Transverse colon (tissue), 4 donors: ENCODE measurements at regions not wholly inside any gene's neighbourhood (a gene's known extent, or its start where the extent isn't known, plus 50 kb on each side); places are given as distances from the start of the nearest gene placed in this dataset.

Source experiments
- DNase-seq: peaks from one replicate; pipeline ENCODE4 v3.0.0-alpha.2; 2019
- H3K27ac ChIP-seq, 4 donors: fragments of 200-600 bp; sonication (generic); 2 replicates each; pipeline ENCODE4 v1.5.1; 2016 to 2018; ENCODE audit warnings: inconsistent platforms in 4 of 4
- H3K27me3 ChIP-seq: fragments of 200-600 bp; sonication (generic); 2 replicates; pipeline ENCODE4 v1.5.1; 2017; ENCODE audit warnings: inconsistent platforms
- H3K36me3 ChIP-seq, 4 donors: fragments of 200-600 bp; sonication (generic); 2 replicates each; pipeline ENCODE4 v1.5.1; 2017 to 2019; ENCODE audit warnings: inconsistent platforms in 4 of 4
- H3K4me1 ChIP-seq, 4 donors: fragments of 200-600 bp; sonication (generic); 2 replicates each; pipeline ENCODE4 v1.5.1; 2017 to 2020; ENCODE audit warnings: inconsistent platforms in 4 of 4
- H3K4me3 ChIP-seq, 4 donors: fragments of 200-600 bp; sonication (generic); 1 replicate in 1 of 4; 2 replicates in 3 of 4; pipeline versions ENCODE4 v1.5.1 to v1.6.1; 2017 to 2019; ENCODE audit warnings: inconsistent platforms in 4 of 4
- H3K9me3 ChIP-seq, 2 donors: fragments of 200-600 bp; sonication (generic); 2 replicates each; pipeline ENCODE4 v1.5.1; 2017 to 2019; ENCODE audit warnings: inconsistent platforms in 2 of 2
- EP300 ChIP-seq: sonication (generic); formaldehyde crosslinking; IDR thresholded peaks from one replicate; pipeline ENCODE4 v1.6.1; 2017; ENCODE audit warnings: antibody characterized with exemption, low read depth
- POLR2A ChIP-seq: fragments of 450-650 bp; IDR thresholded peaks from one replicate; pipeline ENCODE4 v1.6.1; 2016; ENCODE audit warnings: antibody characterized with exemption, mild to moderate bottlenecking, moderate library complexity
- POLR2AphosphoS5 ChIP-seq, 3 donors: sonication (generic); formaldehyde crosslinking; IDR thresholded peaks; one replicate each; pipeline ENCODE4 v1.6.1; 2016; ENCODE audit warnings: antibody characterized with exemption in 3 of 3
- WGBS, 2 donors: methylation state at CpG; one replicate each; pipeline ENCODE4 v1.1.5; 2018; ENCODE audit warnings: low coverage in 1 of 2; 5-methylcytosine and 5-hydroxymethylcytosine counted together
- in situ Hi-C, 4 donors: fragments of 200-750 bp; cut with MboI; loops; one replicate each; pipeline versions ENCODE4 v1.15.0 to v1.15.1; 2017; ENCODE audit warnings: low sequenced_read_pairs in 3 of 4, low pct_ligation_motif_present in 1 of 4, low pct_unique_long_range_greater_than_20kb in 1 of 4
- intact Hi-C: fragments of 100-400 bp; cut with DNase I; formaldehyde crosslinking; loops from one replicate; pipeline ENCODE4 v1.15.1; 2023; ENCODE audit warnings: low total_unique reads
- TF ChIP-seq, protein P1 (sequence below), 5 experiments: fragments of 200-600 bp in 3 of 5; fragments of 450-650 bp in 2 of 5; sonication (generic) in 3 of 5; IDR thresholded peaks; 1 replicate in 2 of 5; 2 replicates in 3 of 5; pipeline ENCODE4 v1.5.1; 2016 to 2017; ENCODE audit warnings: antibody characterized with exemption in 5 of 5, inconsistent platforms in 3 of 5, mild to moderate bottlenecking in 2 of 5, moderate library complexity in 1 of 5

GRCh38 chr2:226551522-226552250 lies 247.9 kb downstream of the IRS1 start:
- intact Hi-C loops: no loop called here
- H3K4me3 ChIP-seq: no peak overlapping the region
- no peaks in the 10 kb centered on the region for H3K9me3 ChIP-seq
- DNase-seq: no peak
- H3K36me3 ChIP-seq: no peaks in the 10 kb centered on the region
- H3K4me1 ChIP-seq: peaks cover 0 to 24% (median 2%) of the 10 kb centered on the region in 4 donors
- WGBS, 2 donors: 64 to 70% methylated on average over 3 of the region's 3 CpGs
- no peak for TF ChIP-seq POLR2AphosphoS5 (IDR thresholded peaks at IDR 0.05)
- TF ChIP-seq, protein P1, sequence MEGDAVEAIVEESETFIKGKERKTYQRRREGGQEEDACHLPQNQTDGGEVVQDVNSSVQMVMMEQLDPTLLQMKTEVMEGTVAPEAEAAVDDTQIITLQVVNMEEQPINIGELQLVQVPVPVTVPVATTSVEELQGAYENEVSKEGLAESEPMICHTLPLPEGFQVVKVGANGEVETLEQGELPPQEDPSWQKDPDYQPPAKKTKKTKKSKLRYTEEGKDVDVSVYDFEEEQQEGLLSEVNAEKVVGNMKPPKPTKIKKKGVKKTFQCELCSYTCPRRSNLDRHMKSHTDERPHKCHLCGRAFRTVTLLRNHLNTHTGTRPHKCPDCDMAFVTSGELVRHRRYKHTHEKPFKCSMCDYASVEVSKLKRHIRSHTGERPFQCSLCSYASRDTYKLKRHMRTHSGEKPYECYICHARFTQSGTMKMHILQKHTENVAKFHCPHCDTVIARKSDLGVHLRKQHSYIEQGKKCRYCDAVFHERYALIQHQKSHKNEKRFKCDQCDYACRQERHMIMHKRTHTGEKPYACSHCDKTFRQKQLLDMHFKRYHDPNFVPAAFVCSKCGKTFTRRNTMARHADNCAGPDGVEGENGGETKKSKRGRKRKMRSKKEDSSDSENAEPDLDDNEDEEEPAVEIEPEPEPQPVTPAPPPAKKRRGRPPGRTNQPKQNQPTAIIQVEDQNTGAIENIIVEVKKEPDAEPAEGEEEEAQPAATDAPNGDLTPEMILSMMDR (IDR thresholded peaks at IDR 0.05): no peak
- no peak for TF ChIP-seq EP300
- no peak for TF ChIP-seq POLR2A
- in situ Hi-C loops: no loop called here
- H3K27ac ChIP-seq: no peak overlapping the region
- H3K27me3 ChIP-seq: no peaks in the 10 kb centered on the region

DNA sequence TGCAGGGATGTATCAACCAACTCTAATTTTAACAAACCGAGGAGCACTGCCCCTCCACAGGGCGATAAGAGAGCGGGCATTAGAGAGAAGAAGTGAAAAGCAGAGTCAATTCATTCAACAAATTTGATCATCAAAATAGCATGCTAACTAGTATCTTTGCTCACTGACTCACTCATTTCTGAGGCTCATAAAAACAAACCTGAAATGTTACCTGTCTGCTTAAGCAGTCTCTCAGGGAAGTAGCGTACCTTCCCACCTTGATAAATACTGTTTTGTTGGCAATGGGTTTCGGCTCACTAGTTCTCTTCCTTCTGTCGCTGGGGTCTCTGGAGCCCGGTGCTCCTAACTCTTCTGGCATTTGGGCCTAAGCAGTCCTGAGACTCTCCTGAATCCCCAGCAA lies 248.8 kb downstream of the IRS1 start:
- DNase-seq: no peak
- no peak for TF ChIP-seq POLR2AphosphoS5 (IDR thresholded peaks at IDR 0.05)
- TF ChIP-seq, protein P1 (IDR thresholded peaks at IDR 0.05): no peak
- TF ChIP-seq POLR2A: no peak
- no peak for TF ChIP-seq EP300
- Histone ChIP-seq H3K4me1 (peaks cover 0 to 24% (median 2%) of the 10 kb centered on the region in 4 donors), H3K4me3 (no peak overlapping the region), H3K9me3 (no peaks in the 10 kb centered on the region), H3K36me3 (no peaks in the 10 kb centered on the region), H3K27ac (no peak overlapping the region), H3K27me3 (no peaks in the 10 kb centered on the region)
- WGBS, 2 donors: 88 to 97% methylated on average over 5 to 7 of the region's 7 CpGs
- in situ Hi-C loops (no loop called here), intact Hi-C loops (no loop called here)

GRCh38 chr2:226548732-226549131 lies 250.9 kb downstream of the IRS1 start:
- TF ChIP-seq, protein P1 (IDR thresholded peaks at IDR 0.05): no peak
- TF ChIP-seq POLR2AphosphoS5 (IDR thresholded peaks at IDR 0.05) (no peak), EP300 (no peak), POLR2A (no peak)
- WGBS, 2 donors: 20 to 55% methylated on average over 1 to 2 of the region's 2 CpGs
- Histone ChIP-seq H3K27ac (no peak overlapping the region), H3K4me3 (no peak overlapping the region), H3K27me3 (no peaks in the 10 kb centered on the region), H3K4me1 (peaks cover 0 to 19% (median 2%) of the 10 kb centered on the region in 4 donors), H3K9me3 (no peaks in the 10 kb centered on the region), H3K36me3 (no peaks in the 10 kb centered on the region)
- in situ Hi-C loops: no loop called here
- DNase-seq: no peak
- intact Hi-C loops: no loop called here

DNA sequence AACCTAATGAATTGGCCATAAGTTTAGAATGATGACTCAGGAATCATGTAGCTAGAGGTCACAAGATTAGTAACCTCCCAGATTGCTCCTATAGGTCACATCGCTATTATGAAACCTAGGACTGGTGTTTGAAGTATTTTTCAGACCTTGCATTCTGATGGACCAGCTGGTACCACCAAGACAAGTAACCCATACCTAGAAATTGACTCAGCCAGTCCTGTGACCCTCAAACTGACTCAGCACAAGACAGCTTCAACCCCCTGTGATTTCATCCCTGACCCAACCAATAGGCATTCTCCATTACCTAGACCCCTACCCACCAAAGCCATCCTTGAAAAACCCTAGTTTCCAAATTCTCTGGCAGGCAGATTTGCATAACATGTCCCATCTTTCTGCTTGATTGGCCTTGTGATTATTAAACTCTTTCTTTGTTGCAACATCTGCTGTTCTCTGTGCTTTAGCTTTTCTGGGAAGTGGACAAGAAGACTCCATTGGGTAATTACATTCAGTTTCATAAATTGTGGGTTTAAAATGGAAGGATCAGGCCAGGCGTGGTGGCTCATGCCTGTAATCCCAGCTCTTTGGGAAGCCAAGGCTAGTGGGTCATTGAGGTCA lies 254.9 kb downstream of the IRS1 start:
- no peak for DNase-seq
- intact Hi-C loops: no loop called here
- Histone ChIP-seq H3K4me1 (no peaks in the 10 kb centered on the region), H3K27ac (no peak overlapping the region), H3K9me3 (no peaks in the 10 kb centered on the region), H3K36me3 (no peaks in the 10 kb centered on the region), H3K27me3 (no peaks in the 10 kb centered on the region), H3K4me3 (no peak overlapping the region)
- no peak for TF ChIP-seq POLR2AphosphoS5 (IDR thresholded peaks at IDR 0.05)
- no peak for TF ChIP-seq EP300
- TF ChIP-seq POLR2A: no peak
- TF ChIP-seq, protein P1 (IDR thresholded peaks at IDR 0.05): no peak
- in situ Hi-C loops: no loop called here
- 80 to 91% methylated on average over 1 to 2 of the region's 2 CpGs for WGBS, 2 donors
